H1 (cell line): ENCODE measurements at regions not wholly inside any gene's neighbourhood (a gene's known extent, or its start where the extent isn't known, plus 50 kb on each side); places are given as distances from the start of the nearest gene placed in this dataset.

Experiments used
- CTCF ChIA-PET: fragments of 300-600 bp; sonication (Branson Sonifier 250); formaldehyde crosslinking; loops from one replicate; lab custom pipeline; 2021; ENCODE audit not compliant: partially characterized antibody; lab: Charles Lee
- POLR2A ChIA-PET: fragments of 300-600 bp; sonication (Branson Sonifier 250); formaldehyde crosslinking; loops from one replicate; lab custom pipeline; 2021; ENCODE audit warnings: inconsistent platforms; ENCODE audit not compliant: partially characterized antibody; lab: Charles Lee
- DNase-seq, 2 experiments: peaks; one replicate each; pipeline versions ENCODE4 v3.0.0 to v3.0.0-alpha.2; 2010 to 2022; ENCODE audit warnings: low spot score in 2 of 2, low read depth in 1 of 2, mixed read lengths in 1 of 2
- FAIRE-seq: peaks from 2 replicates; lab custom pipeline; 2011; peaks lifted over from hg19 to GRCh38; lab: Jason Lieb, UNC
- H2AFZ ChIP-seq: 2 replicates; pipeline ENCODE4 v1.8.1; 2012; ENCODE audit warnings: low read length, inconsistent platforms
- H2AK5ac ChIP-seq: 2 replicates; pipeline ENCODE4 v1.6.1; 2013; ENCODE audit warnings: low read depth, low read length
- H2BK120ac ChIP-seq: replicated peaks from 2 replicates; pipeline ENCODE3; 2013; ENCODE audit warnings: low read depth, low read length, inconsistent platforms
- H2BK12ac ChIP-seq: 2 replicates; pipeline ENCODE4 v1.6.1; 2013; ENCODE audit warnings: low read depth, low read length
- H2BK15ac ChIP-seq: 2 replicates; pipeline ENCODE4 v1.6.1; 2013; ENCODE audit warnings: low read length
- H2BK20ac ChIP-seq: 2 replicates; pipeline ENCODE4 v1.6.1; 2013; ENCODE audit warnings: low read length
- H2BK5ac ChIP-seq: 2 replicates; pipeline ENCODE4 v1.6.1; 2013; ENCODE audit warnings: low read depth, low read length
- H3K14ac ChIP-seq: 2 replicates; pipeline ENCODE4 v1.6.1; 2013; ENCODE audit warnings: inconsistent platforms; ENCODE audit not compliant: insufficient read length
- H3K18ac ChIP-seq: 2 replicates; pipeline ENCODE4 v1.6.1; 2013; ENCODE audit warnings: low read length; ENCODE audit errors: extremely low read depth
- H3K23ac ChIP-seq: 2 replicates; pipeline ENCODE4 v1.6.1; 2013; ENCODE audit warnings: inconsistent platforms; ENCODE audit not compliant: insufficient read length
- H3K23me2 ChIP-seq: 2 replicates; pipeline ENCODE4 v1.6.1; 2013; ENCODE audit warnings: low read depth, low read length
- H3K27ac ChIP-seq: 2 replicates; pipeline ENCODE4 v1.6.1; 2011; ENCODE audit warnings: low read depth, low read length, inconsistent platforms
- H3K27me3 ChIP-seq, 4 experiments: replicated peaks in 1 of 4; 1 replicate in 1 of 4; 2 replicates in 3 of 4; pipeline versions ENCODE4 v1.6.1 to v1.8.1; 2011 to 2013; ENCODE audit warnings: low read length in 3 of 4, mild to moderate bottlenecking in 3 of 4, inconsistent platforms in 2 of 4, mixed read lengths in 2 of 4, moderate library complexity in 1 of 4; ENCODE audit not compliant: control insufficient read depth in 3 of 4, insufficient read depth in 3 of 4; ENCODE audit errors: extremely low read depth in 1 of 4
- H3K36me3 ChIP-seq, 4 experiments: 2 replicates each; pipeline versions ENCODE4 v1.6.1 to v1.8.1; 2011 to 2013; ENCODE audit warnings: mild to moderate bottlenecking in 4 of 4, low read length in 3 of 4, moderate library complexity in 2 of 4, control low read depth in 1 of 4, inconsistent platforms in 1 of 4; ENCODE audit not compliant: insufficient read depth in 4 of 4, control insufficient read depth in 2 of 4
- H3K4ac ChIP-seq: replicated peaks from 2 replicates; pipeline ENCODE3; 2013; ENCODE audit warnings: low read length, low read depth, mixed read lengths, inconsistent platforms; ENCODE audit not compliant: insufficient read length
- H3K4me1 ChIP-seq, 4 experiments: replicated peaks in 1 of 4; 1 replicate in 1 of 4; 2 replicates in 3 of 4; pipeline versions ENCODE4 v1.6.1 to v1.8.1; 2011 to 2013; ENCODE audit warnings: low read length in 3 of 4, inconsistent platforms in 2 of 4, mixed read lengths in 1 of 4; ENCODE audit not compliant: insufficient read depth in 4 of 4, control insufficient read depth in 3 of 4
- H3K4me2 ChIP-seq, 2 experiments: 2 replicates each; pipeline versions ENCODE4 v1.6.1 to v1.8.1; 2011 to 2013; ENCODE audit warnings: low read depth in 2 of 2, low read length in 2 of 2, control low read depth in 1 of 2, inconsistent platforms in 1 of 2, mild to moderate bottlenecking in 1 of 2; ENCODE audit not compliant: insufficient read depth in 1 of 2
- H3K4me3 ChIP-seq, 4 experiments: fragments of 200-600, 300-600 bp in 1 of 4; sonication (generic), shearing (Covaris generic), sonication (Bioruptor Twin) in 1 of 4; 2 replicates each; pipeline versions ENCODE4 v1.5.1 to v1.8.1; 2011 to 2016; ENCODE audit warnings: low read length in 4 of 4, low read depth in 3 of 4, control low read depth in 2 of 4, inconsistent platforms in 2 of 4, mild to moderate bottlenecking in 2 of 4, mixed read lengths in 1 of 4, moderate library complexity in 1 of 4; ENCODE audit not compliant: insufficient read depth in 2 of 4; ENCODE audit errors: extremely low read depth in 1 of 4
- H3K56ac ChIP-seq: replicated peaks from 2 replicates; pipeline ENCODE3; 2013; ENCODE audit warnings: low read depth, mild to moderate bottlenecking, mixed read lengths, low read length, inconsistent platforms; ENCODE audit not compliant: insufficient read length
- H3K79me1 ChIP-seq: 2 replicates; pipeline ENCODE4 v1.6.1; 2013; ENCODE audit warnings: low read depth, low read length, control low read depth
- H3K79me2 ChIP-seq, 2 experiments: 2 replicates each; pipeline versions ENCODE4 v1.6.1 to v1.8.1; 2012 to 2013; ENCODE audit warnings: low read length in 2 of 2, mild to moderate bottlenecking in 2 of 2, inconsistent platforms in 1 of 2; ENCODE audit not compliant: insufficient read depth in 2 of 2, control insufficient read depth in 1 of 2
- H3K9ac ChIP-seq, 4 experiments: replicated peaks in 1 of 4; 1 replicate in 1 of 4; 2 replicates in 3 of 4; pipeline versions ENCODE4 v1.6.1 to v1.8.1; 2011 to 2013; ENCODE audit warnings: low read depth in 3 of 4, low read length in 3 of 4, control low read depth in 2 of 4, mild to moderate bottlenecking in 2 of 4, moderate library complexity in 2 of 4, inconsistent platforms in 1 of 4; ENCODE audit errors: extremely low read depth in 1 of 4
- H3K9me3 ChIP-seq, 2 experiments: 2 replicates each; pipeline versions ENCODE4 v1.6.1 to v1.8.1; 2012 to 2013; ENCODE audit warnings: mild to moderate bottlenecking in 2 of 2, moderate library complexity in 2 of 2, control low read depth in 1 of 2, inconsistent platforms in 1 of 2, low read depth in 1 of 2, low read length in 1 of 2, mixed read lengths in 1 of 2; ENCODE audit not compliant: insufficient read depth in 2 of 2
- H4K20me1 ChIP-seq, 2 experiments: replicated peaks in 1 of 2; 2 replicates each; pipeline versions ENCODE3 to v1.8.1; 2011 to 2013; ENCODE audit warnings: inconsistent platforms in 2 of 2, low read length in 2 of 2, mild to moderate bottlenecking in 1 of 2; ENCODE audit not compliant: insufficient read depth in 2 of 2, control insufficient read depth in 1 of 2
- H4K5ac ChIP-seq: 2 replicates; pipeline ENCODE4 v1.6.1; 2013; ENCODE audit warnings: low read length, low read depth, mixed read lengths, inconsistent platforms; ENCODE audit not compliant: insufficient read length
- H4K8ac ChIP-seq: 2 replicates; pipeline ENCODE4 v1.8.0; 2013; ENCODE audit warnings: mild to moderate bottlenecking, moderate library complexity, low read length, inconsistent platforms; ENCODE audit not compliant: insufficient read depth; ENCODE audit errors: extremely low read depth
- H4K91ac ChIP-seq: replicated peaks from 2 replicates; pipeline ENCODE3; 2013; ENCODE audit warnings: low read length, mixed read lengths, inconsistent platforms; ENCODE audit not compliant: insufficient read length
- ATF2 ChIP-seq: IDR thresholded peaks from 2 replicates; pipeline ENCODE4 v1.6.1; 2012; ENCODE audit warnings: low read length, inconsistent platforms
- BRCA1 ChIP-seq: IDR thresholded peaks from 2 replicates; pipeline ENCODE4 v1.6.1; 2012; ENCODE audit warnings: low read depth, low read length, improper control_type of control experiment
- CEBPB ChIP-seq: IDR thresholded peaks from 2 replicates; pipeline ENCODE4 v1.6.1; 2012; ENCODE audit warnings: low read depth, low read length
- GTF2F1 ChIP-seq: IDR thresholded peaks from 2 replicates; pipeline ENCODE4 v1.6.1; 2012; ENCODE audit warnings: low read depth, low read length, improper control_type of control experiment, borderline replicate concordance
- HDAC6 ChIP-seq: IDR thresholded peaks from one replicate; pipeline ENCODE4 v1.7.1; 2012; ENCODE audit warnings: low read depth, mild to moderate bottlenecking, inconsistent platforms, low read length, moderate library complexity
- NANOG ChIP-seq: IDR thresholded peaks from 2 replicates; pipeline ENCODE4 v1.6.1; 2011; ENCODE audit warnings: low read length, low read depth, mild to moderate bottlenecking, inconsistent platforms; ENCODE audit not compliant: insufficient read depth, poor library complexity, severe bottlenecking
- SAP30 ChIP-seq: fragments of 300-600 bp; sonication (generic); IDR thresholded peaks from 2 replicates; pipeline ENCODE4 v1.7.1; 2012; ENCODE audit warnings: low read length, moderate library complexity, mild to moderate bottlenecking, inconsistent platforms; ENCODE audit not compliant: insufficient read depth, insufficient replicate concordance
- SRF ChIP-seq: IDR thresholded peaks from 2 replicates; pipeline ENCODE4 v1.6.1; 2011; ENCODE audit warnings: mild to moderate bottlenecking, low read depth, low read length, moderate library complexity
- whole genome bisulfite sequencing, 2 experiments: shearing (Covaris generic) in 1 of 2; methylation state at CpG; one replicate each; pipeline versions ENCODE4 v1.1.6 to v1.1.7; 2013 to 2015; ENCODE audit warnings: low lambda C conversion rate in 2 of 2, mixed read lengths in 2 of 2, inconsistent platforms in 1 of 2, low coverage in 1 of 2, missing lambda C conversion rate in 1 of 2; ENCODE audit not compliant: insufficient replicate concordance in 2 of 2, insufficient coverage in 1 of 2, insufficient read length in 1 of 2; ENCODE audit errors: extremely low coverage in 1 of 2, missing lambda C conversion rate in 1 of 2; 5-methylcytosine and 5-hydroxymethylcytosine counted together

- no peak overlapping the region for H3K4me2 ChIP-seq
- no peak overlapping the region for H2BK12ac ChIP-seq
- WGBS, 2 experiments = 81% methylated on average over 3 of the region's 3 CpGs; no CpG with 5 or more reads in 1 of the 2 experiments
- POLR2A ChIA-PET = no interaction called here
- peaks cover 0 to 18% (median 0%) of the 10 kb centered on the region in 4 experiments; a peak in 2 of 8 replicates for H3K36me3 ChIP-seq
- no peak overlapping the region for H3K4ac ChIP-seq
- no peak overlapping the region for H2BK120ac ChIP-seq
- no peak overlapping the region for H2AFZ ChIP-seq
- H3K27me3 ChIP-seq = no peaks in the 10 kb centered on the region
- no peak overlapping the region for H3K14ac ChIP-seq
- no peaks in the 10 kb centered on the region for H3K23me2 ChIP-seq
- peaks cover 6 to 8% of the 10 kb centered on the region in 2 experiments; a peak in 3 of 4 replicates for H3K9me3 ChIP-seq
- no peak overlapping the region for H3K27ac ChIP-seq
- DNase-seq = no peak
- H4K20me1 ChIP-seq = no peaks in the 10 kb centered on the region
- H4K91ac ChIP-seq = no peak overlapping the region
- CTCF ChIA-PET = interaction anchor here (0.6 to 1.3 kb wide), 3 partner anchors 75 to 176 kb away, joined by 3 read pairs; no protein-coding TSS in a partner anchor
- no peaks in the 10 kb centered on the region for H3K79me2 ChIP-seq
- H2AK5ac ChIP-seq = no peak overlapping the region
- no peaks in the 10 kb centered on the region for H3K79me1 ChIP-seq
- H3K18ac ChIP-seq = no peak overlapping the region
- H4K5ac ChIP-seq = no peak overlapping the region
- no peak overlapping the region for H3K9ac ChIP-seq
- no peak overlapping the region for H3K4me3 ChIP-seq
- no peak overlapping the region for H4K8ac ChIP-seq
- no peak overlapping the region for H3K23ac ChIP-seq
- H3K56ac ChIP-seq = no peak overlapping the region
- H2BK5ac ChIP-seq = no peak overlapping the region
- no peak overlapping the region for H2BK20ac ChIP-seq
- H3K4me1 ChIP-seq = no peaks in the 10 kb centered on the region
- no peak overlapping the region for H2BK15ac ChIP-seq
- no peak for TF ChIP-seq SAP30
- TF ChIP-seq ATF2 = no peak
- TF ChIP-seq NANOG = no peak
- no peak for TF ChIP-seq SRF
- TF ChIP-seq BRCA1 = no peak
- TF ChIP-seq HDAC6 = no peak
- TF ChIP-seq GTF2F1 = no peak
- no peak for TF ChIP-seq CEBPB
- no peak for FAIRE-seq
Measured at GRCh38 chr9:82761956-82762355, 301.0 kb downstream of the RASEF start.
